ENCODE measurements at regions not wholly inside any gene's neighbourhood (a gene's known extent, or its start where the extent isn't known, plus 50 kb on each side); places are given as distances from the start of the nearest gene placed in this dataset.

- no peak overlapping the region for H3K4me3 ChIP-seq (ENCODE audit: low read length)
- no peak for TF ChIP-seq CTCF (conservative IDR thresholded peaks at IDR 0.05; ENCODE audit: low read length)
- DNase-seq (ENCODE audit: low read depth): no peak
Observed at GRCh38 chr3:165283328-165283727, 87.1 kb upstream of the SLITRK3 start.

GRCh38 chr3:165279471-165279870 lies 83.3 kb upstream of the SLITRK3 start:
- no peak for TF ChIP-seq CTCF (conservative IDR thresholded peaks at IDR 0.05; ENCODE audit: low read length)
- no peak overlapping the region for H3K4me3 ChIP-seq (ENCODE audit: low read length)

GRCh38 chr3:165273411-165273810 lies 77.2 kb upstream of the SLITRK3 start:
- no peak overlapping the region for H3K4me3 ChIP-seq (ENCODE audit: low read length)
- TF ChIP-seq CTCF (conservative IDR thresholded peaks at IDR 0.05; ENCODE audit: low read length): no peak
- DNase-seq (ENCODE audit: low read depth): no peak

More at GRCh38 chr3:165279471-165279870, 83.3 kb upstream of the SLITRK3 start:
- no peak for DNase-seq (ENCODE audit: low read depth)

- DNase-seq (ENCODE audit: low read depth): no peak
- no peak overlapping the region for H3K4me3 ChIP-seq (ENCODE audit: low read length)
- TF ChIP-seq CTCF (conservative IDR thresholded peaks at IDR 0.05; ENCODE audit: low read length): no peak
Observed at GRCh38 chr3:165259541-165260193, 63.5 kb upstream of the SLITRK3 start.

- no peak overlapping the region for H3K4me3 ChIP-seq (ENCODE audit: low read length)
- no peak for DNase-seq (ENCODE audit: low read depth)
- no peak for TF ChIP-seq CTCF (conservative IDR thresholded peaks at IDR 0.05; ENCODE audit: low read length)
Observed at GRCh38 chr3:165256554-165257065, 60.4 kb upstream of the SLITRK3 start.

GRCh38 chr3:165254812-165255211 lies 58.6 kb upstream of the SLITRK3 start:
- peak; percentile 0 for DNase-seq (ENCODE audit: low read depth)
- no peak for TF ChIP-seq CTCF (conservative IDR thresholded peaks at IDR 0.05; ENCODE audit: low read length)
- no peak overlapping the region for H3K4me3 ChIP-seq (ENCODE audit: low read length)

Measured in AG10803 (cell line).